ENCODE measurements at regions not wholly inside any gene's neighbourhood (a gene's known extent, or its start where the extent isn't known, plus 50 kb on each side); places are given as distances from the start of the nearest gene placed in this dataset.

- H3K4me1 ChIP-seq (ENCODE audit: control insufficient read depth, extremely low read depth, insufficient read depth, low read length), result no peaks in the 10 kb centered on the region
- H2AFZ ChIP-seq (ENCODE audit: low read length), result no peak overlapping the region
- H3K27ac ChIP-seq (ENCODE audit: insufficient read depth, low read length), result no peak overlapping the region
- no peak overlapping the region for H3K9ac ChIP-seq (ENCODE audit: insufficient read depth, low read length)
- DNase-seq (ENCODE audit: low read depth in 2 of 2), result peak; percentile 19 to 77
- H3K36me3 ChIP-seq (ENCODE audit: control insufficient read depth, insufficient read depth, low read length), result no peaks in the 10 kb centered on the region
- no peaks in the 10 kb centered on the region for H3K9me3 ChIP-seq (ENCODE audit: control insufficient read depth, insufficient read depth, low read depth, low read length)
- no peak overlapping the region for H3K4me3 ChIP-seq (replicated peaks in 1 of 4; ENCODE audit: control extremely low read depth in 1 of 4, insufficient read depth in 1 of 4, low read depth in 3 of 4, low read length in 4 of 4)
- no peaks in the 10 kb centered on the region for H4K20me1 ChIP-seq (ENCODE audit: control insufficient read depth, extremely low read depth, insufficient read depth, low read length)
- no peaks in the 10 kb centered on the region for H3K79me2 ChIP-seq (ENCODE audit: control insufficient read depth, insufficient read depth, low read length)
- TF ChIP-seq EZH2 (IDR thresholded peaks at IDR 0.05; ENCODE audit: low read length, missing control alignments), result no peak
- no peak for TF ChIP-seq CTCF (conservative IDR thresholded peaks at IDR 0.05 in 1 of 2, IDR thresholded peaks at IDR 0.05 in 1 of 2; ENCODE audit: low read depth in 1 of 2, low read length in 2 of 2)
- no peaks in the 10 kb centered on the region for H3K27me3 ChIP-seq (ENCODE audit: control insufficient read depth, insufficient read depth, low read length)
- no peak overlapping the region for H3K4me2 ChIP-seq (ENCODE audit: extremely low read depth, insufficient read depth, low read length)
These were observed 92.4 kb downstream of the CLDN1 start for GRCh38 chr3:190229632-190230424.

- Histone ChIP-seq H2AFZ (ENCODE audit: low read length) (no peak overlapping the region), H3K4me2 (ENCODE audit: extremely low read depth, insufficient read depth, low read length) (no peak overlapping the region), H3K79me2 (ENCODE audit: control insufficient read depth, insufficient read depth, low read length) (no peaks in the 10 kb centered on the region), H3K4me1 (ENCODE audit: control insufficient read depth, extremely low read depth, insufficient read depth, low read length) (no peaks in the 10 kb centered on the region), H3K27ac (ENCODE audit: insufficient read depth, low read length) (no peak overlapping the region), H3K27me3 (ENCODE audit: control insufficient read depth, insufficient read depth, low read length) (no peaks in the 10 kb centered on the region), H3K36me3 (ENCODE audit: control insufficient read depth, insufficient read depth, low read length) (no peaks in the 10 kb centered on the region), H3K4me3 (replicated peaks in 1 of 4; ENCODE audit: control extremely low read depth in 1 of 4, insufficient read depth in 1 of 4, low read depth in 3 of 4, low read length in 4 of 4) (no peak overlapping the region), H3K9me3 (ENCODE audit: control insufficient read depth, insufficient read depth, low read depth, low read length) (no peaks in the 10 kb centered on the region), H4K20me1 (ENCODE audit: control insufficient read depth, extremely low read depth, insufficient read depth, low read length) (no peaks in the 10 kb centered on the region), H3K9ac (ENCODE audit: insufficient read depth, low read length) (no peak overlapping the region)
- no peak for TF ChIP-seq EZH2 (IDR thresholded peaks at IDR 0.05; ENCODE audit: low read length, missing control alignments)
- TF ChIP-seq CTCF (conservative IDR thresholded peaks at IDR 0.05 in 1 of 2, IDR thresholded peaks at IDR 0.05 in 1 of 2; ENCODE audit: low read depth in 1 of 2, low read length in 2 of 2), result no peak
- no peak for DNase-seq (ENCODE audit: low read depth in 2 of 2)
These were observed 95.2 kb downstream of the CLDN1 start for GRCh38 chr3:190227064-190227463.

GRCh38 chr3:190224863-190225692 is 97.2 kb downstream of the CLDN1 start:
- Histone ChIP-seq H3K4me2 (ENCODE audit: extremely low read depth, insufficient read depth, low read length) (no peak overlapping the region), H3K4me1 (ENCODE audit: control insufficient read depth, extremely low read depth, insufficient read depth, low read length) (no peaks in the 10 kb centered on the region), H3K9me3 (ENCODE audit: control insufficient read depth, insufficient read depth, low read depth, low read length) (no peaks in the 10 kb centered on the region), H3K36me3 (ENCODE audit: control insufficient read depth, insufficient read depth, low read length) (no peaks in the 10 kb centered on the region), H3K79me2 (ENCODE audit: control insufficient read depth, insufficient read depth, low read length) (no peaks in the 10 kb centered on the region), H3K4me3 (replicated peaks in 1 of 4; ENCODE audit: control extremely low read depth in 1 of 4, insufficient read depth in 1 of 4, low read depth in 3 of 4, low read length in 4 of 4) (no peak overlapping the region), H2AFZ (ENCODE audit: low read length) (no peak overlapping the region), H3K27me3 (ENCODE audit: control insufficient read depth, insufficient read depth, low read length) (no peaks in the 10 kb centered on the region), H3K27ac (ENCODE audit: insufficient read depth, low read length) (no peak overlapping the region), H3K9ac (ENCODE audit: insufficient read depth, low read length) (no peak overlapping the region), H4K20me1 (ENCODE audit: control insufficient read depth, extremely low read depth, insufficient read depth, low read length) (no peaks in the 10 kb centered on the region)
- DNase-seq (ENCODE audit: low read depth in 2 of 2), result peak; percentile 23 to 57
- TF ChIP-seq EZH2 (IDR thresholded peaks at IDR 0.05; ENCODE audit: low read length, missing control alignments), result no peak
- TF ChIP-seq CTCF (conservative IDR thresholded peaks at IDR 0.05 in 1 of 2, IDR thresholded peaks at IDR 0.05 in 1 of 2; ENCODE audit: low read depth in 1 of 2, low read length in 2 of 2), result peak; percentile 43 to 47
